ENCODE measurements at regions not wholly inside any gene's neighbourhood (a gene's known extent, or its start where the extent isn't known, plus 50 kb on each side); places are given as distances from the start of the nearest gene placed in this dataset.

DNA sequence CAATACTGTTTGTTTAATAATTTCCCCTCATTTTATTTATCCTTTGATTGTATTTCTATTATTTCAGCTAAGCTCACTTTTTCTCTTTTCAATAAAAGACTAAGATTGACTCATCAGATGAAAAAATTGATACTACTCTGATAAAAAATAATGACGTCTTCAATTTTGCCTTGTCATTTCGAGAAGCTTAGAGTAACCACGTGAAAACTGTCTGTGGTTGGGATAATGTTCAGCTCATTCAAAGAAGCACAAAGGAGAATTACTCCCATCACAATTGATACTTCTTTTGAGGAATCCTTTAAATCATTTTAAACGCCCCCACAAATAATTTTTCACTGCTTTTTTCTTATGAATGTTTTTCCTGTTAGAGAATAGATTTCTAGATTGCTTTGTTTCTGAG is 318.7 kb upstream of the SLITRK1 start:
- TF ChIP-seq EZH2 (IDR thresholded peaks at IDR 0.05; ENCODE audit: borderline replicate concordance, low read depth, low read length, severe bottlenecking), result no peak
- TF ChIP-seq, protein P1, sequence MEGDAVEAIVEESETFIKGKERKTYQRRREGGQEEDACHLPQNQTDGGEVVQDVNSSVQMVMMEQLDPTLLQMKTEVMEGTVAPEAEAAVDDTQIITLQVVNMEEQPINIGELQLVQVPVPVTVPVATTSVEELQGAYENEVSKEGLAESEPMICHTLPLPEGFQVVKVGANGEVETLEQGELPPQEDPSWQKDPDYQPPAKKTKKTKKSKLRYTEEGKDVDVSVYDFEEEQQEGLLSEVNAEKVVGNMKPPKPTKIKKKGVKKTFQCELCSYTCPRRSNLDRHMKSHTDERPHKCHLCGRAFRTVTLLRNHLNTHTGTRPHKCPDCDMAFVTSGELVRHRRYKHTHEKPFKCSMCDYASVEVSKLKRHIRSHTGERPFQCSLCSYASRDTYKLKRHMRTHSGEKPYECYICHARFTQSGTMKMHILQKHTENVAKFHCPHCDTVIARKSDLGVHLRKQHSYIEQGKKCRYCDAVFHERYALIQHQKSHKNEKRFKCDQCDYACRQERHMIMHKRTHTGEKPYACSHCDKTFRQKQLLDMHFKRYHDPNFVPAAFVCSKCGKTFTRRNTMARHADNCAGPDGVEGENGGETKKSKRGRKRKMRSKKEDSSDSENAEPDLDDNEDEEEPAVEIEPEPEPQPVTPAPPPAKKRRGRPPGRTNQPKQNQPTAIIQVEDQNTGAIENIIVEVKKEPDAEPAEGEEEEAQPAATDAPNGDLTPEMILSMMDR (IDR thresholded peaks at IDR 0.05; ENCODE audit: borderline replicate concordance, extremely low read depth, low read length, poor library complexity, severe bottlenecking), result no peak
